PC-9 (cell line): ENCODE measurements at regions not wholly inside any gene's neighbourhood (a gene's known extent, or its start where the extent isn't known, plus 50 kb on each side); places are given as distances from the start of the nearest gene placed in this dataset.
A peak's percentile ranks its signal among the peaks of the same experiment; 100 is the strongest.

ENCODE experiments used
- BruUV-seq: library from RNA; stranded (reverse); fragments of 400-500 nt; replicated peaks from 2 replicates; lab custom pipeline; 2021; lab: Mats Ljungman, UMichigan
- CTCF ChIA-PET: fragments of 300-600 bp; sonication (Branson Sonifier 250); formaldehyde crosslinking; loops from one replicate; lab custom pipeline; 2022; ENCODE audit warnings: antibody characterized with exemption; lab: Charles Lee
- POLR2A ChIA-PET: fragments of 300-600 bp; sonication (Branson Sonifier 250); formaldehyde crosslinking; loops from one replicate; lab custom pipeline; 2022; ENCODE audit warnings: antibody characterized with exemption; ENCODE audit not compliant: unreplicated experiment; lab: Charles Lee
- DNase-seq, 2 experiments: peaks; one replicate each; pipeline versions ENCODE4 v3.0.0 to v3.0.0-alpha.2; 2015 to 2022; ENCODE audit warnings: mixed read lengths in 1 of 2
- H2AFZ ChIP-seq: fragments of 200-600 bp; sonication (generic); 2 replicates; pipeline ENCODE4 v1.8.1; 2017; ENCODE audit warnings: antibody characterized with exemption
- H3F3A ChIP-seq: fragments of 200-600 bp; sonication (generic); 2 replicates; pipeline ENCODE4 v1.8.1; 2017; ENCODE audit warnings: antibody characterized with exemption, mild to moderate bottlenecking, low read depth; ENCODE audit not compliant: insufficient read depth
- H3K27ac ChIP-seq: fragments of 200-600 bp; sonication (generic); 2 replicates; pipeline ENCODE4 v1.6.1; 2016; ENCODE audit warnings: mixed run types
- H3K27me3 ChIP-seq: fragments of 200-600 bp; sonication (generic); 2 replicates; pipeline ENCODE4 v1.6.1; 2016; ENCODE audit warnings: low read depth, mixed run types; ENCODE audit not compliant: insufficient read depth
- H3K36me3 ChIP-seq: fragments of 200-600 bp; sonication (generic); 2 replicates; pipeline ENCODE4 v1.6.1; 2016; ENCODE audit warnings: low read depth, mixed run types
- H3K4me1 ChIP-seq: fragments of 200-600 bp; sonication (generic); replicated peaks from 2 replicates; pipeline ENCODE4 v1.6.1; 2016; ENCODE audit warnings: mixed run types; ENCODE audit not compliant: insufficient read depth
- H3K4me2 ChIP-seq: fragments of 200-600 bp; sonication (generic); 2 replicates; pipeline ENCODE4 v1.6.1; 2017; ENCODE audit warnings: mixed run types
- H3K4me3 ChIP-seq: fragments of 200-600 bp; sonication (generic); 2 replicates; pipeline ENCODE4 v1.6.1; 2016; ENCODE audit warnings: mixed run types
- H3K79me2 ChIP-seq: fragments of 200-600 bp; sonication (generic); 2 replicates; pipeline ENCODE4 v1.6.1; 2017; ENCODE audit warnings: low read depth, mixed run types
- H3K9me2 ChIP-seq: fragments of 200-600 bp; sonication (generic); 2 replicates; pipeline ENCODE4 v1.8.1; 2017; ENCODE audit warnings: mild to moderate bottlenecking; ENCODE audit not compliant: insufficient read depth
- H3K9me3 ChIP-seq: fragments of 200-600 bp; sonication (generic); 2 replicates; pipeline ENCODE4 v1.8.1; 2016; ENCODE audit warnings: low read depth; ENCODE audit not compliant: insufficient read depth
- H4K20me1 ChIP-seq: fragments of 200-600 bp; sonication (generic); 2 replicates; pipeline ENCODE4 v1.8.1; 2017; ENCODE audit not compliant: insufficient read depth
- CTCF ChIP-seq: fragments of 200-600 bp; sonication (generic); conservative IDR thresholded peaks from 2 replicates; pipeline ENCODE4 v1.6.1; 2017; ENCODE audit warnings: mixed run types, antibody characterized with exemption, mild to moderate bottlenecking, moderate library complexity
- EZH2 ChIP-seq: fragments of 200-600 bp; sonication (generic); IDR thresholded peaks from 2 replicates; pipeline ENCODE4 v1.8.0; 2017; ENCODE audit warnings: antibody characterized with exemption, low read depth
- intact Hi-C: fragments of 100-400 bp; cut with micrococcal nuclease; formaldehyde crosslinking; loops from one replicate; pipeline ENCODE4 v1.10.0; 2022; ENCODE audit not compliant: unreplicated experiment

GRCh38 chr17:74054249-74054648 lies 149.2 kb upstream of the RPL38 start:
- no peaks in the 10 kb centered on the region for H3K36me3 ChIP-seq
- intact Hi-C loops, result no loop called here
- H3K9me3 ChIP-seq, result no peaks in the 10 kb centered on the region
- peaks cover 93% of the 10 kb centered on the region for H3K27me3 ChIP-seq
- H3F3A ChIP-seq, result no peaks in the 10 kb centered on the region
- H4K20me1 ChIP-seq, result no peaks in the 10 kb centered on the region
- H3K4me3 ChIP-seq, result no peak overlapping the region
- H3K27ac ChIP-seq, result no peak overlapping the region
- H3K4me1 ChIP-seq, result no peaks in the 10 kb centered on the region
- ChIA-PET POLR2A (no interaction called here), CTCF (no interaction called here)
- DNase-seq, result peak in 1 of 2 experiments; percentile 20
- no peak overlapping the region for H2AFZ ChIP-seq
- BruUV-seq, result no TSS peak
- no peaks in the 10 kb centered on the region for H3K9me2 ChIP-seq
- H3K79me2 ChIP-seq, result no peaks in the 10 kb centered on the region
- TF ChIP-seq EZH2 (no peak), CTCF (no peak)
- H3K4me2 ChIP-seq, result no peak overlapping the region

- BruUV-seq, result no TSS peak
- Histone ChIP-seq H3F3A (no peaks in the 10 kb centered on the region), H3K27ac (no peak overlapping the region), H3K36me3 (no peaks in the 10 kb centered on the region), H3K4me3 (no peak overlapping the region), H3K9me3 (no peaks in the 10 kb centered on the region), H2AFZ (no peak overlapping the region), H3K27me3 (peaks cover 82% of the 10 kb centered on the region), H3K4me2 (no peak overlapping the region), H4K20me1 (no peaks in the 10 kb centered on the region), H3K79me2 (no peaks in the 10 kb centered on the region), H3K4me1 (no peaks in the 10 kb centered on the region), H3K9me2 (no peaks in the 10 kb centered on the region)
- POLR2A ChIA-PET, result no interaction called here
- DNase-seq, result no peak
- TF ChIP-seq CTCF (no peak), EZH2 (no peak)
- intact Hi-C loops, result no loop called here
- CTCF ChIA-PET, result no interaction called here
These were observed 147.8 kb upstream of the RPL38 start for GRCh38 chr17:74055508-74056160.

- no peak for TF ChIP-seq CTCF
- TF ChIP-seq EZH2, result no peak
- no peaks in the 10 kb centered on the region for H3K9me3 ChIP-seq
- H3K79me2 ChIP-seq, result no peaks in the 10 kb centered on the region
- H3F3A ChIP-seq, result no peaks in the 10 kb centered on the region
- ChIA-PET CTCF (no interaction called here), POLR2A (no interaction called here)
- intact Hi-C loops, result no loop called here
- H3K4me3 ChIP-seq, result no peak overlapping the region
- no peak overlapping the region for H2AFZ ChIP-seq
- no peak overlapping the region for H3K4me2 ChIP-seq
- H3K36me3 ChIP-seq, result no peaks in the 10 kb centered on the region
- H3K9me2 ChIP-seq, result no peaks in the 10 kb centered on the region
- H3K27me3 ChIP-seq, result peaks cover 71% of the 10 kb centered on the region
- no peaks in the 10 kb centered on the region for H4K20me1 ChIP-seq
- BruUV-seq, result no TSS peak
- H3K4me1 ChIP-seq, result no peaks in the 10 kb centered on the region
- DNase-seq, result no peak
- no peak overlapping the region for H3K27ac ChIP-seq
These were observed 143.8 kb upstream of the RPL38 start for GRCh38 chr17:74059479-74060240.
